Fibroblast of skin of right biceps (primary cell): ENCODE measurements at regions not wholly inside any gene's neighbourhood (a gene's known extent, or its start where the extent isn't known, plus 50 kb on each side); places are given as distances from the start of the nearest gene placed in this dataset.

Experiments
- DNase-seq: peaks from one replicate; pipeline ENCODE4 v3.0.0-alpha.2; 2013

- DNase-seq, result no peak
Observed at GRCh38 chr12:131346555-131347344, 364.1 kb upstream of the SFSWAP start.

- DNase-seq, result no peak
Observed at GRCh38 chr12:131347345-131347714, 363.6 kb upstream of the SFSWAP start.

- DNase-seq, result no peak
Observed at GRCh38 chr12:131347732-131348131, 363.2 kb upstream of the SFSWAP start.

- DNase-seq, result no peak
Observed at GRCh38 chr12:131348231-131348630, 362.7 kb upstream of the SFSWAP start.

GRCh38 chr12:131348646-131349045 is 362.2 kb upstream of the SFSWAP start:
- DNase-seq, result no peak

- no peak for DNase-seq
Observed at GRCh38 chr12:131349397-131350127, 361.3 kb upstream of the SFSWAP start.

GRCh38 chr12:131350943-131351318 is 360.0 kb upstream of the SFSWAP start:
- no peak for DNase-seq

- DNase-seq, result no peak
Observed at GRCh38 chr12:131351319-131352028, 359.4 kb upstream of the SFSWAP start.

- no peak for DNase-seq
Observed at GRCh38 chr12:131352296-131352900, 358.5 kb upstream of the SFSWAP start.

- DNase-seq, result no peak
Observed at GRCh38 chr12:131353376-131353775, 357.5 kb upstream of the SFSWAP start.

- no peak for DNase-seq
Observed at GRCh38 chr12:131353826-131354225, 357.1 kb upstream of the SFSWAP start.

- DNase-seq, result no peak
Observed at GRCh38 chr12:131355361-131356245, 355.3 kb upstream of the SFSWAP start.

- no peak for DNase-seq
Observed at GRCh38 chr12:131356485-131357184, 354.3 kb upstream of the SFSWAP start.

- no peak for DNase-seq
Observed at GRCh38 chr12:131357185-131357747, 353.6 kb upstream of the SFSWAP start.

- no peak for DNase-seq
Observed at GRCh38 chr12:131357920-131358319, 353.0 kb upstream of the SFSWAP start.

GRCh38 chr12:131362291-131363211 is 348.3 kb upstream of the SFSWAP start:
- no peak for DNase-seq

GRCh38 chr12:131363393-131363792 is 347.5 kb upstream of the SFSWAP start:
- DNase-seq, result no peak

GRCh38 chr12:131363841-131364495 is 346.9 kb upstream of the SFSWAP start:
- no peak for DNase-seq
